DOHH2 (cell line): ENCODE measurements at regions not wholly inside any gene's neighbourhood (a gene's known extent, or its start where the extent isn't known, plus 50 kb on each side); places are given as distances from the start of the nearest gene placed in this dataset.

Experiments
- EZH2phosphoT487 ChIP-seq: fragments of 200-600 bp; sonication (generic); IDR thresholded peaks from 2 replicates; pipeline ENCODE4 v1.6.1; 2017; ENCODE audit warnings: borderline replicate concordance, mild to moderate bottlenecking, antibody characterized with exemption, low read length, moderate library complexity, mixed read lengths
- TF ChIP-seq, protein P1 (sequence below): fragments of 200-600 bp; sonication (generic); IDR thresholded peaks from one replicate; pipeline ENCODE4 v1.5.1; 2014; ENCODE audit warnings: antibody characterized with exemption, mild to moderate bottlenecking, low read depth, low read length; ENCODE audit not compliant: poor library complexity, severe bottlenecking

DNA sequence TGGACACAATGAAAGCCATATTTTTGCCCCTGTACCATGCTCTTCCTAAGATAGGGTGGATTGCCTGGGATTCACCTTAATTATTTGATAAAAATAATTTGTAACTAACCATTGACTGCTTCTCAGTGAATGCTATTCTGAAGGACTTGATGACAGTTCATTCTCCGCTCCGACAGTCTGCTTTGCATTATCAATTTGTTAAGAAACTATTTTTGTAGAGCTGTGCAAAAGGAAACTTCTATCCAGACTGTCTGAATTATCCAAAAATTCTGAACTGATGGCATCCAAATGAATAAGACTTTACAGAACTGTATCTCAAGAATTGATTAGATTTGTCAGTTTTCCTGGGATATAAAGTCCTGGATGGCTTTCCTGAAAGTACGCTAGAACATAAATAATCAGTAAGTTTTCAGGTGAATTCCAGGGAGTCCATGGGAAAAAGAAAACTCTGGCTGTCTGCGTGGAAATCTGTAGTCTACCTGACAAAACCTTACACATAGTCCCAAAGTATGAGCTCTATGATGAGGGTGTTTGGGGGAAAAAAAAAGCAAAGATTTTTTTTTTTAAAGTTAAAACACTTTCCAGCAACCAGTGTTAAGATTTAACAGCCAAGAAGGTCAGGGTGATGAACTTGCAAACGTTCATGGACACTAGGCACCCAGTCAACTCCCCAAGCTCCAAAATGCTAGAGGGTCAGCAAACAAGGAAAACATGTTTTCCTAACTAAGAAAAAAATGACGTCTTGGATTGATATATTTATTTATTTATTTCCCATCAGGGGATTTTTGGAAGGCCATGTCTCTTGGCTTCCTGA lies 291.1 kb upstream of the TBX3 start:
- TF ChIP-seq, protein P1, sequence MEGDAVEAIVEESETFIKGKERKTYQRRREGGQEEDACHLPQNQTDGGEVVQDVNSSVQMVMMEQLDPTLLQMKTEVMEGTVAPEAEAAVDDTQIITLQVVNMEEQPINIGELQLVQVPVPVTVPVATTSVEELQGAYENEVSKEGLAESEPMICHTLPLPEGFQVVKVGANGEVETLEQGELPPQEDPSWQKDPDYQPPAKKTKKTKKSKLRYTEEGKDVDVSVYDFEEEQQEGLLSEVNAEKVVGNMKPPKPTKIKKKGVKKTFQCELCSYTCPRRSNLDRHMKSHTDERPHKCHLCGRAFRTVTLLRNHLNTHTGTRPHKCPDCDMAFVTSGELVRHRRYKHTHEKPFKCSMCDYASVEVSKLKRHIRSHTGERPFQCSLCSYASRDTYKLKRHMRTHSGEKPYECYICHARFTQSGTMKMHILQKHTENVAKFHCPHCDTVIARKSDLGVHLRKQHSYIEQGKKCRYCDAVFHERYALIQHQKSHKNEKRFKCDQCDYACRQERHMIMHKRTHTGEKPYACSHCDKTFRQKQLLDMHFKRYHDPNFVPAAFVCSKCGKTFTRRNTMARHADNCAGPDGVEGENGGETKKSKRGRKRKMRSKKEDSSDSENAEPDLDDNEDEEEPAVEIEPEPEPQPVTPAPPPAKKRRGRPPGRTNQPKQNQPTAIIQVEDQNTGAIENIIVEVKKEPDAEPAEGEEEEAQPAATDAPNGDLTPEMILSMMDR, result no peak
- TF ChIP-seq EZH2phosphoT487, result no peak
